Loucy (cell line): ENCODE measurements at regions not wholly inside any gene's neighbourhood (a gene's known extent, or its start where the extent isn't known, plus 50 kb on each side); places are given as distances from the start of the nearest gene placed in this dataset.

Source experiments
- CTCF ChIP-seq: fragments of 200-600 bp; sonication (generic); conservative IDR thresholded peaks from 2 replicates; pipeline ENCODE4 v1.5.1; 2014; ENCODE audit warnings: mild to moderate bottlenecking, antibody characterized with exemption, low read length
- EZH2phosphoT487 ChIP-seq: fragments of 200-600 bp; IDR thresholded peaks from 2 replicates; pipeline ENCODE4 v1.6.1; 2018; ENCODE audit warnings: antibody characterized with exemption, mild to moderate bottlenecking, moderate library complexity, borderline replicate concordance

GRCh38 chr1:80668372-80668771, 1132.4 kb upstream of the ADGRL2 start:
- TF ChIP-seq CTCF (no peak), EZH2phosphoT487 (no peak)
